ENCODE measurements at regions not wholly inside any gene's neighbourhood (a gene's known extent, or its start where the extent isn't known, plus 50 kb on each side); places are given as distances from the start of the nearest gene placed in this dataset.

GRCh38 chr11:35078470-35078735, 60.6 kb upstream of the CD44 start:
- Histone ChIP-seq H3K36me3 (ENCODE audit: insufficient read depth) (no peaks in the 10 kb centered on the region), H3K4me3 (no peak overlapping the region), H3K79me2 (replicated peaks; ENCODE audit: insufficient read depth) (no peaks in the 10 kb centered on the region), H3K27ac (ENCODE audit: low read depth) (no peak overlapping the region), H3K27me3 (ENCODE audit: insufficient read depth) (no peaks in the 10 kb centered on the region), H4K20me1 (replicated peaks; ENCODE audit: insufficient read depth) (no peaks in the 10 kb centered on the region), H3K9me2 (ENCODE audit: insufficient read depth) (0 out of 2 replicates have a peak, but pooled peaks cover 8% of the 10 kb centered on the region), H3K4me1 (ENCODE audit: insufficient read depth) (no peaks in the 10 kb centered on the region), H2AFZ (no peak overlapping the region), H3K4me2 (no peak overlapping the region), H3F3A (replicated peaks; ENCODE audit: low read depth) (no peaks in the 10 kb centered on the region)
- H3K27ac Mint-ChIP-seq = no peak overlapping the region
- H3K4me1 Mint-ChIP-seq = no peaks in the 10 kb centered on the region
- H3K9me3 Mint-ChIP-seq = 0 out of 3 replicates have a peak, but pooled peaks cover 5% of the 10 kb centered on the region
- no peak for DNase-seq (ENCODE audit: low spot score)
- ATAC-seq = no peak
- peaks cover 2% of the 10 kb centered on the region for H3K27me3 Mint-ChIP-seq (ENCODE audit: insufficient read depth, low read depth, poor library complexity)
- no peaks in the 10 kb centered on the region for H3K36me3 Mint-ChIP-seq (ENCODE audit: low read depth)
- H3K4me3 Mint-ChIP-seq = no peak overlapping the region
- TF ChIP-seq STAT1 (IDR thresholded peaks at IDR 0.05; ENCODE audit: unreplicated experiment) (no peak), ZNF462 (CRISPR knock-in tag; IDR thresholded peaks at IDR 0.05) (no peak), ETS1 (IDR thresholded peaks at IDR 0.05) (no peak), NANOG (IDR thresholded peaks at IDR 0.05; ENCODE audit: borderline replicate concordance) (no peak), CREB1 (CRISPR knock-in tag; IDR thresholded peaks at IDR 0.05; ENCODE audit: low read depth) (no peak)

DNA sequence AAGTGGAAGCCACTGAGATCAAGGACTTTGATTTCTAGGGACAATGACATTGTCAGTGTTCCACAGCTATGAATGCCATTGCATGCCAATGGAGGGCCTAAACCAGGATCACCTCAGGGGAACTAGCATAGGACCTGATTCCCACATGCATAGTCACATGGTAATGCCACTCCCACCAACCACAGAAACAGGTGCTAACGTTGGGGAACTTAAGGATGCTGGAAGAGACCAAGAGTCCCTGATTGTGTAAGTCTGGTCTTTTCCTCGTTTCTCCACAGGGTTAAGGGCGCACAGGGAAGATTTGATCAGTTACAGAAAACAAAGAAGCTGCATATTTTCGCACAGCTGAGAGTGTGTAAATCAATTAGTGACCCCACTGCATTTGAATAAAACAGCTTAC, 59.4 kb upstream of the CD44 start:
- Histone ChIP-seq H3F3A (replicated peaks; ENCODE audit: low read depth) (no peaks in the 10 kb centered on the region), H2AFZ (no peak overlapping the region), H3K79me2 (replicated peaks; ENCODE audit: insufficient read depth) (no peaks in the 10 kb centered on the region), H3K4me2 (no peak overlapping the region), H3K36me3 (ENCODE audit: insufficient read depth) (no peaks in the 10 kb centered on the region), H3K4me3 (no peak overlapping the region), H4K20me1 (replicated peaks; ENCODE audit: insufficient read depth) (no peaks in the 10 kb centered on the region), H3K9me2 (ENCODE audit: insufficient read depth) (peaks cover 16% of the 10 kb centered on the region; the same call in 1 of the 2 replicates), H3K4me1 (ENCODE audit: insufficient read depth) (no peaks in the 10 kb centered on the region), H3K27ac (ENCODE audit: low read depth) (no peak overlapping the region), H3K27me3 (ENCODE audit: insufficient read depth) (no peaks in the 10 kb centered on the region)
- ATAC-seq = no peak
- Mint-ChIP-seq H3K4me1 (0 out of 3 replicates have a peak, but pooled peaks cover 3% of the 10 kb centered on the region), H3K4me3 (no peak overlapping the region), H3K36me3 (ENCODE audit: low read depth) (no peaks in the 10 kb centered on the region), H3K27me3 (ENCODE audit: insufficient read depth, low read depth, poor library complexity) (peaks cover 2% of the 10 kb centered on the region), H3K27ac (no peak overlapping the region), H3K9me3 (0 out of 3 replicates have a peak, but pooled peaks cover 5% of the 10 kb centered on the region)
- no peak for DNase-seq (ENCODE audit: low spot score)
- TF ChIP-seq EZH2 (IDR thresholded peaks at IDR 0.05; ENCODE audit: low read depth, unreplicated experiment) (no peak), STAT1 (IDR thresholded peaks at IDR 0.05; ENCODE audit: unreplicated experiment) (no peak), ZNF114 (CRISPR knock-in tag; IDR thresholded peaks at IDR 0.05) (no peak)

All from GM23338 (cell line).